Osteocyte (in vitro differentiated cells): ENCODE measurements at regions not wholly inside any gene's neighbourhood (a gene's known extent, or its start where the extent isn't known, plus 50 kb on each side); places are given as distances from the start of the nearest gene placed in this dataset.
"Not testable (repeated sequence)": the region's sequence is repeated elsewhere in the genome, so short reads cannot be mapped to it uniquely, and the experiment has no call there.

Experiments used
- DNase-seq: peaks from one replicate; pipeline ENCODE4 v3.0.0; 2021; ENCODE audit warnings: mixed read lengths; ENCODE audit not compliant: unreplicated experiment; ENCODE audit errors: extremely low spot score
- H3K27ac Mint-ChIP-seq: one replicate; pipeline ENCODE4 v1.8.0; 2021; ENCODE audit warnings: mild to moderate bottlenecking, mixed read lengths; ENCODE audit not compliant: unreplicated experiment
- H3K27me3 Mint-ChIP-seq: one replicate; pipeline ENCODE4 v1.8.0; 2021; ENCODE audit warnings: mixed read lengths; ENCODE audit not compliant: unreplicated experiment
- H3K36me3 Mint-ChIP-seq: one replicate; pipeline ENCODE4 v1.8.0; 2021; ENCODE audit warnings: mixed read lengths; ENCODE audit not compliant: unreplicated experiment
- H3K4me1 Mint-ChIP-seq: one replicate; pipeline ENCODE4 v1.8.0; 2021; ENCODE audit warnings: mixed read lengths; ENCODE audit not compliant: unreplicated experiment
- H3K4me3 Mint-ChIP-seq: one replicate; pipeline ENCODE4 v1.8.0; 2021; ENCODE audit warnings: mild to moderate bottlenecking, moderate library complexity, mixed read lengths; ENCODE audit not compliant: unreplicated experiment
- H3K9me3 Mint-ChIP-seq: one replicate; pipeline ENCODE4 v1.8.0; 2021; ENCODE audit warnings: mixed read lengths; ENCODE audit not compliant: unreplicated experiment
- CTCF ChIP-seq: fragments of 200-600 bp; sonication (generic); IDR thresholded peaks from 2 replicates; pipeline ENCODE4 v1.5.0; 2021; ENCODE audit warnings: antibody characterized with exemption, mild to moderate bottlenecking, moderate library complexity

GRCh38 chr5:21452449-21452848 is 1400.7 kb downstream of the CDH12 start:
- no peak overlapping the region for H3K27ac Mint-ChIP-seq
- H3K27me3 Mint-ChIP-seq, result peaks cover 13% of the 10 kb centered on the region
- no peaks in the 10 kb centered on the region for H3K36me3 Mint-ChIP-seq
- H3K4me1 Mint-ChIP-seq, result no peaks in the 10 kb centered on the region
- peaks cover 16% of the 10 kb centered on the region for H3K9me3 Mint-ChIP-seq
- TF ChIP-seq CTCF, result no peak
- no peak for DNase-seq
- H3K4me3 Mint-ChIP-seq, result no peak overlapping the region

DNA sequence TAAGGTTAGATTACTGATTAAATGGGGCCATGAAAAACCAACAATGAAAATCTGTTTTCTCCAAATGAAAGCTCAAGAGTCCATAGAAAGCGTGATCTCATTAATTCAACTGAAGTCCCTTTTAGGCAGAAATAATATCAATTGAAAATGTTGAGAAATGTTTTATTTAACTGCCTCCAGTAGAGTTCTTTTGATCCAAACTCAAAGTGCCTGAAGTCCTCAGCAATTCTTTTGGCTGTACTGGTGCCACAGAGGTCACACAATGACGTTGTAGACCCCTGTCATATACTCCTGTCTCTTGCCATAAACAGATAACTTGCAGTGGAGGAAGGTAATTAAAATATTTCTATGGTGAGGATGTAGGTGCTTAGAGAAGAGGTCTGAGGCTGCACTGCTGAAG is 1420.5 kb downstream of the CDH12 start:
- no peak for TF ChIP-seq CTCF
- DNase-seq, result no peak
- H3K9me3 Mint-ChIP-seq, result no peaks in the 10 kb centered on the region
- H3K4me1 Mint-ChIP-seq, result no peaks in the 10 kb centered on the region
- no peak overlapping the region for H3K27ac Mint-ChIP-seq
- H3K27me3 Mint-ChIP-seq, result no peaks in the 10 kb centered on the region
- no peak overlapping the region for H3K4me3 Mint-ChIP-seq
- H3K36me3 Mint-ChIP-seq, result no peaks in the 10 kb centered on the region

DNA sequence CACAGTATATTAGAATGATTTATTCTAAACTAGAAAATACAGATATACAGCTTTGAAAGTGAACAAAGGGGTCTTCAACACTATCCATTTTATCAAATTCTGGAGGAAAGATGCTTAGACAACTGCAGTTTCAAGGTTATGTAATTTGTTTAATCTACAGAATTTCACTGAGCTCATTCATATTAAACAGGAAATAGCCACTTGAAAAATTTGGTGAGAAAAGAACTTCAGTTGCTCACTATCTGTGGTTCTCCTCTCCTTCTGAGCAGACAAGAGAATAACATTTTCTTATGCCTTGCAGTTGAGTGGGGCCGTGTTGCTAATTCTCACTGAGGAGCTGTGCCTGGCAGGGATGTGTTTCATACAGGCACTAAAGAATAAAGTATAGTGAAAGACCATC is 1428.2 kb downstream of the CDH12 start:
- no peak overlapping the region for H3K4me3 Mint-ChIP-seq
- H3K4me1 Mint-ChIP-seq, result no peaks in the 10 kb centered on the region
- DNase-seq, result no peak
- TF ChIP-seq CTCF, result no peak
- H3K27me3 Mint-ChIP-seq, result no peaks in the 10 kb centered on the region
- no peak overlapping the region for H3K27ac Mint-ChIP-seq
- no peaks in the 10 kb centered on the region for H3K36me3 Mint-ChIP-seq
- H3K9me3 Mint-ChIP-seq, result no peaks in the 10 kb centered on the region

- no peak overlapping the region for H3K27ac Mint-ChIP-seq
- no peaks in the 10 kb centered on the region for H3K36me3 Mint-ChIP-seq
- H3K9me3 Mint-ChIP-seq, result no peaks in the 10 kb centered on the region
- no peak overlapping the region for H3K4me3 Mint-ChIP-seq
- H3K27me3 Mint-ChIP-seq, result no peaks in the 10 kb centered on the region
- DNase-seq, result no peak
- H3K4me1 Mint-ChIP-seq, result no peaks in the 10 kb centered on the region
- no peak for TF ChIP-seq CTCF
Measured at GRCh38 chr5:21419383-21419782, 1431.4 kb upstream of the CDH18 start.

GRCh38 chr5:21402089-21402488 is 1414.1 kb upstream of the CDH18 start:
- not testable (repeated sequence) for H3K9me3 Mint-ChIP-seq, H3K36me3 Mint-ChIP-seq, DNase-seq, H3K27ac Mint-ChIP-seq, H3K27me3 Mint-ChIP-seq, H3K4me1 Mint-ChIP-seq, H3K4me3 Mint-ChIP-seq

DNA sequence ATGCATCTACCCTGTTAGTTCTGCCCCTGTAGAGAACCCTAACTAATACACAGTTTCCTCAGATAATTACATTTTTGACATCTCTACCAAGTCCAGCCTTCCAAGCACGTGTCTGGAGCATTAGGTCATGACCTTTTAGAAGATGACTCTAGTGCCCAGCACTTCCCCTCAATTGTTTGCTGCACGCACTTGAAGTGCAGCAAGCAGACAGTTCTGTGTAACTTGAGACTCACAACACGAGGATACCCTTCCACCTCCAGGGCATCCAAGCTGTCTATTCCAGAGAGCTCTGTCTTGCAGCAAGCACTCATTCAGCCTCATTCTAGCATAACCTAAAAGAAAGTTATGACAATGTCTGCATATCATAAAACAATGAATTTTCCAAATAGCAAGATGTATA is 1410.5 kb upstream of the CDH18 start:
- TF ChIP-seq CTCF, result no peak
- Mint-ChIP-seq H3K4me3 (no peak overlapping the region), H3K4me1 (no peaks in the 10 kb centered on the region), H3K9me3 (no peaks in the 10 kb centered on the region), H3K27me3 (no peaks in the 10 kb centered on the region), H3K27ac (no peak overlapping the region), H3K36me3 (no peaks in the 10 kb centered on the region)
- no peak for DNase-seq
